IMR-90 (cell line): ENCODE measurements at regions not wholly inside any gene's neighbourhood (a gene's known extent, or its start where the extent isn't known, plus 50 kb on each side); places are given as distances from the start of the nearest gene placed in this dataset.

Experiments
- ATAC-seq: fragments of 200-7000 bp; cut with Tn5 transposase; 2 replicates; pipeline ENCODE4 v1.9.1; 2020; ENCODE audit warnings: low read depth, mild to moderate bottlenecking, moderate library complexity
- BruUV-seq: library from RNA; stranded (reverse); fragments of 400-500 nt; replicated peaks from 2 replicates; lab custom pipeline; 2021; lab: Mats Ljungman, UMichigan
- CTCF ChIA-PET: fragments of 300-600 bp; formaldehyde crosslinking; extraction: SDS; loops from one replicate; lab custom pipeline; 2021; ENCODE audit warnings: antibody characterized with exemption; lab: Yijun Ruan, JAX
- POLR2A ChIA-PET: fragments of 300-600 bp; sonication (Branson Sonifier 250); formaldehyde crosslinking; loops from one replicate; lab custom pipeline; 2022; ENCODE audit warnings: antibody characterized with exemption; ENCODE audit not compliant: unreplicated experiment; lab: Charles Lee
- DNase-seq: peaks from one replicate; pipeline ENCODE4 v3.0.0; 2013
- H2AFZ ChIP-seq: replicated peaks from 2 replicates; pipeline ENCODE3; 2013; ENCODE audit warnings: low read length, mild to moderate bottlenecking; ENCODE audit not compliant: poor library complexity
- H2AK5ac ChIP-seq: 2 replicates; pipeline ENCODE4 v1.6.1; 2013; ENCODE audit warnings: low read depth, low read length, inconsistent platforms
- H2AK9ac ChIP-seq: replicated peaks from 2 replicates; pipeline ENCODE3; 2013; ENCODE audit warnings: mild to moderate bottlenecking, low read depth, low read length, moderate library complexity; ENCODE audit not compliant: poor library complexity
- H2BK120ac ChIP-seq: 2 replicates; pipeline ENCODE4 v1.6.1; 2013; ENCODE audit warnings: low read depth, low read length, inconsistent platforms
- H2BK15ac ChIP-seq: 3 replicates; pipeline ENCODE4 v1.6.1; 2013; ENCODE audit warnings: low read depth, low read length, inconsistent platforms
- H2BK20ac ChIP-seq: 2 replicates; pipeline ENCODE4 v1.6.1; 2013; ENCODE audit warnings: low read depth, mild to moderate bottlenecking, inconsistent platforms, low read length, moderate library complexity
- H2BK5ac ChIP-seq: 2 replicates; pipeline ENCODE4 v1.6.1; 2013; ENCODE audit warnings: mild to moderate bottlenecking, low read depth, low read length, inconsistent platforms; ENCODE audit not compliant: poor library complexity, severe bottlenecking
- H3K14ac ChIP-seq: replicated peaks from 2 replicates; pipeline ENCODE4 v1.6.1; 2013; ENCODE audit warnings: low read depth, low read length, inconsistent platforms
- H3K18ac ChIP-seq: 2 replicates; pipeline ENCODE4 v1.6.1; 2013; ENCODE audit warnings: low read depth, low read length, control low read depth
- H3K23ac ChIP-seq: 2 replicates; pipeline ENCODE4 v1.6.1; 2013; ENCODE audit warnings: low read depth, low read length, inconsistent platforms
- H3K27ac ChIP-seq: 2 replicates; pipeline ENCODE4 v1.5.1; 2013; ENCODE audit warnings: mild to moderate bottlenecking, control low read depth, low read length; ENCODE audit not compliant: insufficient read depth
- H3K27me3 ChIP-seq: 2 replicates; pipeline ENCODE4 v1.6.1; 2013; ENCODE audit warnings: low read length; ENCODE audit not compliant: control insufficient read depth, insufficient read depth
- H3K36me3 ChIP-seq: 2 replicates; pipeline ENCODE4 v1.6.1; 2013; ENCODE audit warnings: low read length, mixed read lengths; ENCODE audit not compliant: control insufficient read depth, insufficient read depth
- H3K4ac ChIP-seq: 2 replicates; pipeline ENCODE4 v1.6.1; 2013; ENCODE audit warnings: low read depth, low read length, inconsistent platforms
- H3K4me1 ChIP-seq: 2 replicates; pipeline ENCODE4 v1.6.1; 2013; ENCODE audit warnings: low read length, mixed read lengths; ENCODE audit not compliant: control insufficient read depth, insufficient read depth
- H3K4me2 ChIP-seq: 2 replicates; pipeline ENCODE4 v1.6.1; 2013; ENCODE audit warnings: low read depth, mild to moderate bottlenecking, control low read depth, low read length, moderate library complexity
- H3K4me3 ChIP-seq: 2 replicates; pipeline ENCODE4 v1.5.1; 2013; ENCODE audit warnings: low read depth, mild to moderate bottlenecking, control low read depth, low read length, moderate library complexity; ENCODE audit not compliant: insufficient read depth
- H3K56ac ChIP-seq: 2 replicates; pipeline ENCODE4 v1.6.1; 2013; ENCODE audit warnings: low read length, inconsistent platforms; ENCODE audit not compliant: insufficient read depth; ENCODE audit errors: extremely low read depth
- H3K79me1 ChIP-seq, 2 experiments: 2 replicates each; pipeline ENCODE4 v1.6.1; 2013; ENCODE audit warnings: low read length in 2 of 2, inconsistent platforms in 1 of 2, low read depth in 1 of 2
- H3K9ac ChIP-seq: 2 replicates; pipeline ENCODE4 v1.6.1; 2013; ENCODE audit warnings: low read depth, low read length, control low read depth
- H3K9me1 ChIP-seq: 2 replicates; pipeline ENCODE4 v1.6.1; 2013; ENCODE audit warnings: low read length, inconsistent platforms; ENCODE audit not compliant: insufficient read depth
- H3K9me3 ChIP-seq: 2 replicates; pipeline ENCODE4 v1.6.1; 2013; ENCODE audit warnings: low read length; ENCODE audit not compliant: control insufficient read depth, insufficient read depth
- H4K20me1 ChIP-seq: 2 replicates; pipeline ENCODE4 v1.6.1; 2013; ENCODE audit warnings: low read length, inconsistent platforms; ENCODE audit not compliant: insufficient read depth
- H4K5ac ChIP-seq: 2 replicates; pipeline ENCODE4 v1.6.1; 2013; ENCODE audit warnings: mild to moderate bottlenecking, low read depth, low read length, control low read depth
- H4K8ac ChIP-seq, 2 experiments: 2 replicates each; pipeline ENCODE4 v1.6.1; 2013; ENCODE audit warnings: low read depth in 2 of 2, low read length in 2 of 2, control low read depth in 1 of 2, inconsistent platforms in 1 of 2
- H4K91ac ChIP-seq: 2 replicates; pipeline ENCODE4 v1.6.1; 2013; ENCODE audit warnings: low read depth, low read length, inconsistent platforms; ENCODE audit not compliant: insufficient read depth
- CEBPB ChIP-seq: IDR thresholded peaks from 2 replicates; pipeline ENCODE4 v1.6.1; 2012; ENCODE audit warnings: low read depth, low read length, improper control_type of control experiment
- CHD1 ChIP-seq: IDR thresholded peaks from 2 replicates; pipeline ENCODE4 v1.6.1; 2012; ENCODE audit warnings: low read depth, low read length, improper control_type of control experiment
- NFE2L2 ChIP-seq: fragments of 150-350 bp; IDR thresholded peaks from 2 replicates; pipeline ENCODE4 v1.6.1; 2016; ENCODE audit warnings: low read depth, mild to moderate bottlenecking, low read length
- WGBS, 2 experiments: methylation state at CpG; one replicate each; pipeline versions ENCODE4 v1.1.5 to v1.1.7; 2013; ENCODE audit warnings: missing lambda C conversion rate in 2 of 2; ENCODE audit not compliant: insufficient read length in 1 of 2; ENCODE audit errors: extremely low coverage in 2 of 2; 5-methylcytosine and 5-hydroxymethylcytosine counted together
- dilution Hi-C: fragments of 300-500 bp; cut with HindIII; formaldehyde crosslinking; loops from one replicate; pipeline ENCODE4 v1.14.3; 2018; ENCODE audit warnings: low sequenced_read_pairs; ENCODE audit not compliant: unreplicated experiment
- in situ Hi-C: fragments of 300-500 bp; cut with MboI; formaldehyde crosslinking; loops from 3 replicates; pipeline ENCODE4 v1.14.3; 2019; ENCODE audit warnings: low sequenced_read_pairs, inconsistent platforms, mixed read lengths
- intact Hi-C: fragments of 100-400 bp; cut with micrococcal nuclease; formaldehyde crosslinking; loops from 2 replicates; pipeline ENCODE4 v1.10.0; 2022

DNA sequence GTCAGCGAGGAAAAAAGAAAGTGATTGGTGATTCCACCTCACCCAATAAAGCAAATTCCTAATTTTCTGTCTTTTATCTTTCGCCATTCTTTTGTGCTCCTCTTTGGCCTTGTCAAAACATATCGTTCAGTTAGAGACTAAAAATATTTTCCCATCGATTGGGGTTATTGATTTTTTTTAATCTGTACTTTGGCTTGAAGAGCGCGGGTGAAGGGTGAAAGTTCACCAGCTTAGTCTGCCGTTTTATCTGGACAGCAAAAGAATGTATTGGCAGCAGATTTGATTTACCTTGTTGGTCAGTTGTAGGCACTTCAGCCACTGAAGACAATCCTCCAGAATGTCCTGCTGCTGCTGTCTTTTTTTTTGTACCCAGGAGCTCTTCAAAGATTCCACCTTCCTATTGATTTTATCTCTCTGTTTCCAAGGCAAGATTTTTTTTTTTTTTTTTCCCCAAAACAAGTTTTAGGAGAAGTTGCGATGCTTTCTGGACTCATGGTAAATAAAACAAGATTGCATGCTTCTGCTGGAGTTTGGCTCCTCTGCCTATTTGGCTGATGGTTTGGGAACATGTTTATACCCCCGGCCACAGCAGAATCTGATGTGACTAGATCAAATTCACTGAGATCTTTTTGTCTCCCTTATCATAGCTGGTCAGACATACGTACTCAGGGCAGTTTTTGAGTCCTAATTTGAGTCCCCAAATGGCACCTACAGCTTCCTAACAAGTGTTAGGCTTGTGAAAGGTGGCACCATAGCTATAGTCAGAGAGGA, 269.3 kb upstream of the ONECUT1 start:
- WGBS, 2 experiments: 40% methylated on average over 1 of the region's 10 CpGs; no CpG with 5 or more reads in 1 of the 2 experiments
- no peak overlapping the region for H2AK5ac ChIP-seq
- ATAC-seq (no peak), DNase-seq (no peak)
- no peaks in the 10 kb centered on the region for H4K20me1 ChIP-seq
- POLR2A ChIA-PET: interaction anchor here (0.7 kb wide), 1 partner anchor 20 kb away, joined by 8 read pairs; no protein-coding TSS in a partner anchor
- H3K4me1 ChIP-seq: no peaks in the 10 kb centered on the region
- no peak overlapping the region for H2BK20ac ChIP-seq
- CTCF ChIA-PET: no interaction called here
- no peak overlapping the region for H3K18ac ChIP-seq
- no peak overlapping the region for H4K8ac ChIP-seq
- H3K27ac ChIP-seq: no peak overlapping the region
- no peak overlapping the region for H3K4me2 ChIP-seq
- dilution Hi-C loops (no loop called here), in situ Hi-C loops (no loop called here), intact Hi-C loops (no loop called here)
- H3K79me1 ChIP-seq: no peaks in the 10 kb centered on the region
- no peak overlapping the region for H3K4me3 ChIP-seq
- no peak overlapping the region for H2BK120ac ChIP-seq
- H2AFZ ChIP-seq: no peak overlapping the region
- H4K5ac ChIP-seq: no peak overlapping the region
- no TSS peak for BruUV-seq
- no peak overlapping the region for H3K14ac ChIP-seq
- H2BK15ac ChIP-seq: no peak overlapping the region
- no peaks in the 10 kb centered on the region for H3K36me3 ChIP-seq
- H3K23ac ChIP-seq: no peak overlapping the region
- no peaks in the 10 kb centered on the region for H3K27me3 ChIP-seq
- TF ChIP-seq CHD1: no peak
- no peak for TF ChIP-seq CEBPB
- TF ChIP-seq NFE2L2: no peak
- H4K91ac ChIP-seq: no peak overlapping the region
- no peaks in the 10 kb centered on the region for H3K9me1 ChIP-seq
- H3K56ac ChIP-seq: no peak overlapping the region
- H3K9me3 ChIP-seq: no peaks in the 10 kb centered on the region
- H3K4ac ChIP-seq: no peak overlapping the region
- H2AK9ac ChIP-seq: no peak overlapping the region
- no peak overlapping the region for H2BK5ac ChIP-seq
- H3K9ac ChIP-seq: no peak overlapping the region
